RCC 7860 (cell line): ENCODE measurements at regions not wholly inside any gene's neighbourhood (a gene's known extent, or its start where the extent isn't known, plus 50 kb on each side); places are given as distances from the start of the nearest gene placed in this dataset.
"Not testable (repeated sequence)": the region's sequence is repeated elsewhere in the genome, so short reads cannot be mapped to it uniquely, and the experiment has no call there.

Experiments
- DNase-seq: peaks from one replicate; pipeline ENCODE4 v3.0.0-alpha.2; 2015; ENCODE audit warnings: low spot score
- FAIRE-seq: peaks from 2 replicates; lab custom pipeline; 2012; peaks lifted over from hg19 to GRCh38; lab: Jason Lieb, UNC

GRCh38 chr1:189022015-189022414 is 1455.6 kb downstream of the BRINP3 start:
- no peak for DNase-seq
- FAIRE-seq: no peak

- DNase-seq (no peak), FAIRE-seq (no peak)
Observed at GRCh38 chr1:189027512-189027911, 1450.2 kb downstream of the BRINP3 start.

DNA sequence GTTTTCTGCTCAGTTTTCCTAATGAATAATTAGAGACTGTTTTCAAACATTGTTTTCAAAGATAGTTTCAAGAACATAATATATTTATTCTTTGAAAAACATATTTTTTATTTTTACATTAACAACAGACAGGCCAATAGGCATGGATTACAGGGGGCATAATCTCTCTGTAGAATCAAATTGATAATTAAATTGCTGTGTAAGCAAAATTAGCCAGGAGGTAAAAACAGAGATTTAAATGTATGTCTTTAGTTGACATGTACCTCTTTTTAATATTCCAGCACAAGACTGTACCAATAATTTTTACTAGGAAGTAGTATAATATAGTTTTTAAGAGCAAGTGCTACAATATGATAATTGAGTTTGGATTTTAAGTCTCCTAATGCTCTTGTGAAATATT is 1444.5 kb downstream of the BRINP3 start:
- FAIRE-seq (no peak), DNase-seq (no peak)

GRCh38 chr1:189036628-189037027 is 1441.0 kb downstream of the BRINP3 start:
- DNase-seq (no peak), FAIRE-seq (no peak)

GRCh38 chr1:189046127-189046526 is 1431.5 kb downstream of the BRINP3 start:
- DNase-seq (no peak), FAIRE-seq (no peak)

- FAIRE-seq: no peak
- DNase-seq: no peak
Observed at GRCh38 chr1:189084811-189085210, 1392.9 kb downstream of the BRINP3 start.

- FAIRE-seq (no peak), DNase-seq (no peak)
Observed at GRCh38 chr1:189103956-189104355, 1373.7 kb downstream of the BRINP3 start.

DNA sequence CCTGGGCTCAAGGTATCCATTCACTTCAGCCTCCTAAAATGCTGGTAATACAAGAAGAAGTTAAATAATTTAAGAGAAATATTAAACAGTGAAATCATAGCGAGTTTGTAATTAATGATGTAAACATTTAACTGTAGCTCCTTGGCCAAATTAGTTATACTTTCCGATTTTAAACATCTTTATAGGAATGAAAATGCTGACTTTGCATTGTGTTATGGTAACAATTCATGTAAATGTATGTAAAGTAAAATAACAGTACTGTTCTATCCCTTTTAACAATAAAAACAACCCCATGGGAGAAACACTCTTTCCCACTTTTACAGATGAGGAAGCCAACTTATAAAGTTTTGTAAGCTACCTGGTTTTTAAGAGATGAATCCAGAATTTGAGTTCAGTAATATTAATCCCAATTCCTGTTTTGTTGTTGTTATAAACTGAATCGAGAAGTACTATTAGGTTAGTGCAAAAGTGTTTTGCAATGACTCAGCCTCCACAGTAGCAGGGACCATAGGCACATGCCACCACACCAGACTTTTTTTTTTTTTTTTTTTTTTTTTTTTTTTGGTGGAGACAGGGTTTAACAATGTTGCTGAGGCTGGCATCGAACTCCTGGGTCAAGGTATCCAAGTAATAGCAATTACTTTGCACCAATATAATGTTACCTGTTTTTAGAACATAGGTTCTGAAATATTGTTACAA is 1360.4 kb downstream of the BRINP3 start:
- no peak for FAIRE-seq

GRCh38 chr1:189121941-189122340 is 1355.7 kb downstream of the BRINP3 start:
- DNase-seq (no peak), FAIRE-seq (no peak)

More for the DNA sequence above, 1360.4 kb downstream of the BRINP3 start:
- no peak for DNase-seq

DNA sequence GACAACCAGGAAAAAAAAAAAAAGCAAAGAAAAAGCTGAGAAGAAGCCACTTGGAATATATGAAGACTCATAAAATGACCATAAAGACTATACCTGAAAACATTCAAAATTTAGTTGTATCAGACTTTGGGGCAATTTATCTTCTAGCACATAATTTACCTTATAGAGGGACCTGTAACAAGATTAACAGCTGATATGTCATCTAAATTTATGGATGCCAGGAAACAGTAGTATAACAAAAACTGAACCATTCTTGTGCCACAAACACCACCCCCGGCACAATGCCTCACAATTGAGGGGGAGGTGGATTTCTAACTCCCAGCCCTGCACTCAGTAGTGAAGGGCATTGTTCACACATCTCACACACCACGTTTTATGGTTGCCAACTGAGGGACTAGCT is 1352.0 kb downstream of the BRINP3 start:
- no peak for FAIRE-seq

GRCh38 chr1:189131576-189131975 is 1346.1 kb downstream of the BRINP3 start:
- no peak for FAIRE-seq

More for the DNA sequence above, 1352.0 kb downstream of the BRINP3 start:
- no peak for DNase-seq

GRCh38 chr1:189139748-189140147 is 1337.9 kb downstream of the BRINP3 start:
- not testable (repeated sequence) for FAIRE-seq, DNase-seq

More at GRCh38 chr1:189131576-189131975, 1346.1 kb downstream of the BRINP3 start:
- DNase-seq: no peak

GRCh38 chr1:189141056-189141455 is 1336.6 kb downstream of the BRINP3 start:
- FAIRE-seq (no peak), DNase-seq (no peak)

- DNase-seq: no peak
Observed at GRCh38 chr1:189149547-189150375, 1327.9 kb downstream of the BRINP3 start.

DNA sequence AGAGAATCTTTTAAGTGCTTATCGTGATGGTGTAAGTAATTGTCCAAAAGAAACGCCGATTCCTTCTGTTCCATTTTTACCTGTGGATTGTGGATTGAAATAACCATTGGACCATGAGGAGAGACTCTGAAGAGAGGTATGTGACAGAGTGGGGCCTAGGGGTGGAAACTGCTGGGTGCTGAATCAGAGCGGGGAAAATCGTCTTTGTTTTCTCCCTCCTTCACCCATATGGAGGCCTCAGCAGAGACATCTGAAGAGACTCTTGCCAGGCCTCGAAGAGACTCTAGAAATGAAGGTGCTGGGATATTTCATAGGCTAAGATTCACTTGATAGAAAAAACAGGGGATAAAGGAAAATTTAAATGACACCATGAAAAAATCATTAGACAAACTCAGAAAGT is 1327.0 kb downstream of the BRINP3 start:
- DNase-seq: no peak
- FAIRE-seq: no peak

More at GRCh38 chr1:189149547-189150375, 1327.9 kb downstream of the BRINP3 start:
- no peak for FAIRE-seq

DNA sequence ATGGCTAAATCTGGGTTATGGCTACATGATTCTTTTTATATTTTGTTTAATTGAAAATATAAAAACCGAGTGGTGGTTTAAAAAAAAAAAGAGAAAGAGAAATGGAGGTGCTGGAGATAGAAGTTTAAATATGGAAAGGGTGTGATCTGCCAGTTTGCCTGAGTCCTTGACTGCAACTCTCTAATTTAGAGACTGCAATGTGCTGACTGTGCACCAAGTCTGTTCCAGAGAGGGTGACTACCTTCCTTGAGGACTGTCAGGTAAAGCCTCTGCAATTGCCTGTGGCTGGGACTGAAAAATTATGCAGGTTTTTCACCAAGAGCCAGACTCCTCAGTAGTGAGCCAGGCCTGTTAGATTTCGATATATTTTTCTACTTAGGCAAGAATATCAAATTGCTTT is 1326.3 kb downstream of the BRINP3 start:
- DNase-seq: no peak
- no peak for FAIRE-seq

- DNase-seq (no peak), FAIRE-seq (no peak)
Observed at GRCh38 chr1:189152685-189153084, 1325.0 kb downstream of the BRINP3 start.

- no peak for FAIRE-seq
Observed at GRCh38 chr1:189158155-189158554, 1319.5 kb downstream of the BRINP3 start.

GRCh38 chr1:189175889-189176288 is 1301.8 kb downstream of the BRINP3 start:
- no peak for FAIRE-seq
- no peak for DNase-seq

More at GRCh38 chr1:189158155-189158554, 1319.5 kb downstream of the BRINP3 start:
- DNase-seq: no peak

GRCh38 chr1:189180057-189180456 is 1297.6 kb downstream of the BRINP3 start:
- no peak for DNase-seq

GRCh38 chr1:189185097-189185496 is 1292.6 kb downstream of the BRINP3 start:
- FAIRE-seq (no peak), DNase-seq (no peak)

More at GRCh38 chr1:189180057-189180456, 1297.6 kb downstream of the BRINP3 start:
- FAIRE-seq: no peak
